GM04503 (cell line): ENCODE measurements at regions not wholly inside any gene's neighbourhood (a gene's known extent, or its start where the extent isn't known, plus 50 kb on each side); places are given as distances from the start of the nearest gene placed in this dataset.

Experiments used
- DNase-seq: peaks from one replicate; pipeline ENCODE4 v3.0.0-alpha.2; 2012; ENCODE audit warnings: low read depth

GRCh38 chr20:58565461-58566175 is 50.4 kb upstream of the APCDD1L start:
- DNase-seq = no peak
